Small intestine (tissue), 7 donors: ENCODE measurements at regions not wholly inside any gene's neighbourhood (a gene's known extent, or its start where the extent isn't known, plus 50 kb on each side); places are given as distances from the start of the nearest gene placed in this dataset.
A peak's percentile ranks its signal among the peaks of the same experiment; 100 is the strongest.

ENCODE experiments used
- DNase-seq, 2 donors: peaks; one replicate each; pipeline versions ENCODE4 v3.0.0 to v3.0.0-alpha.2; 2013
- FAIRE-seq: peaks from 2 replicates; lab custom pipeline; 2012; peaks lifted over from hg19 to GRCh38; lab: Jason Lieb, UNC
- H3K27ac ChIP-seq, 3 donors: one replicate each; pipeline ENCODE4 v1.5.1; 2013; ENCODE audit warnings: low read length in 2 of 3, mild to moderate bottlenecking in 2 of 3, control low read depth in 1 of 3, inconsistent platforms in 1 of 3, low read depth in 1 of 3, moderate library complexity in 1 of 3
- H3K27me3 ChIP-seq, 3 donors: one replicate each; pipeline ENCODE4 v1.6.1; 2013; ENCODE audit warnings: low read length in 3 of 3, inconsistent platforms in 1 of 3; ENCODE audit not compliant: control insufficient read depth in 3 of 3, insufficient read depth in 3 of 3
- H3K36me3 ChIP-seq, 3 donors: one replicate each; pipeline ENCODE4 v1.6.1; 2013; ENCODE audit warnings: low read length in 3 of 3, inconsistent platforms in 1 of 3, low read depth in 1 of 3, mild to moderate bottlenecking in 1 of 3, moderate library complexity in 1 of 3; ENCODE audit not compliant: control insufficient read depth in 3 of 3, insufficient read depth in 2 of 3
- H3K4me1 ChIP-seq, 3 donors: one replicate each; pipeline ENCODE4 v1.6.1; 2013; ENCODE audit warnings: low read length in 2 of 3, inconsistent platforms in 1 of 3, low read depth in 1 of 3, mild to moderate bottlenecking in 1 of 3, moderate library complexity in 1 of 3; ENCODE audit not compliant: control insufficient read depth in 3 of 3, insufficient read depth in 2 of 3
- H3K4me3 ChIP-seq, 3 donors: one replicate each; pipeline ENCODE4 v1.5.1; 2013; ENCODE audit warnings: low read length in 3 of 3, control low read depth in 1 of 3, inconsistent platforms in 1 of 3, low read depth in 1 of 3, mild to moderate bottlenecking in 1 of 3, moderate library complexity in 1 of 3
- H3K9me3 ChIP-seq, 2 donors: one replicate each; pipeline ENCODE4 v1.6.1; 2013; ENCODE audit warnings: low read depth in 1 of 2, low read length in 1 of 2; ENCODE audit not compliant: control insufficient read depth in 2 of 2, insufficient read depth in 1 of 2
- WGBS, 3 donors: extraction: QIAGEN DNeasy Blood & Tissue Kit; methylation state at CpG; one replicate each; pipeline ENCODE4 v1.1.7; 2013; 5-methylcytosine and 5-hydroxymethylcytosine counted together
- donor health status: healthy with polysubstance abuse.
- donor health status: control.
- donor health status: control.
- donor health status: Bipolar disorder and iron deficiency.
- donor health status: healthy.

DNA sequence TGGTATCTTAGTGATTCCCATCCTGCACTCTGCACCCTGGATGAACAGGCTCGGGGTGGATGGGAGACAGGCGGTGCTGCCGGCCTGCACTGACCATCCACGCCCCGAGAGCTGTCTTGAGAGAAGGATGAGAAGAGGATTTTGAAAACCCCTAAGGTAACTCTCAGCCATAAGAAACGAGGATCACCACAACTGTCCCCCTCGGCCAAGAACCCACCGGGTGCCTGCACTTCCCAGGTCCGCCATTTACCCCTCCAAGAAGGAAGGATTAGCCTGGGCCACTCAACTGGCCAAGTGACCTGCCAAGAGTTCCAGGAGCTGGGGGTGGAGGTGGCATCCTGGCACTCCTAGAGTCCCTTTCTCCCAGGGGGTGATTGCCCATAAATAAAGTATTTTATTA lies 302.4 kb upstream of the TNRC6C start:
- 65 to 77% (median 77%) methylated on average over 9 of the region's 9 CpGs for WGBS, 3 donors
- H3K4me1 ChIP-seq = no peaks in the 10 kb centered on the region
- DNase-seq = no peak
- peaks cover 0 to 12% (median 9%) of the 10 kb centered on the region in 3 donors for H3K27me3 ChIP-seq
- H3K9me3 ChIP-seq = peaks cover 0 to 9% of the 10 kb centered on the region in 2 donors
- no peak overlapping the region for H3K4me3 ChIP-seq
- no peak for FAIRE-seq
- no peak overlapping the region for H3K27ac ChIP-seq
- no peaks in the 10 kb centered on the region for H3K36me3 ChIP-seq

DNA sequence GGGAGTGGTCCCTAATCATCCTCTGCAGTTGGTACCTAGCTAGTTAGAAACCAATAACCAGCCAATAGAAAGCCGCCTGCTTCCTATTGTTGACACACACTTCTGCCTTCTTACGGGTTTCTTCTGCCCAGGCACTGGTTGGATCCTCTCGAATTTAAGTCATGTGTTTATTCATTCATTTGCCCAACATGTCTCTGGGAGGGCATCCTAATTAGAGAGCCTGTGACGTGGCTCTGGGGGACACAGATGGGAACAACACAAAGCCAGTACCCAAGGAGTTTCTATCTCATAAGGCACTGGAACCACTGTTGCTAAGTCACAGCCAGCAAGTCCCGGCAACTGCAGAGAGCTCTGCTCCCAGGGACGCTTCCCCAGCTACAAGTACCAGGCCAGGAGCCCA lies 300.7 kb upstream of the TNRC6C start:
- H3K36me3 ChIP-seq = no peaks in the 10 kb centered on the region
- no peak for FAIRE-seq
- no peak overlapping the region for H3K4me3 ChIP-seq
- peaks cover 0 to 12% (median 9%) of the 10 kb centered on the region in 3 donors for H3K27me3 ChIP-seq
- H3K9me3 ChIP-seq = peaks cover 0 to 11% of the 10 kb centered on the region in 2 donors
- H3K27ac ChIP-seq = no peak overlapping the region
- no peaks in the 10 kb centered on the region for H3K4me1 ChIP-seq
- 69 to 78% (median 74%) methylated on average over 6 of the region's 6 CpGs for WGBS, 3 donors
- DNase-seq = no peak

DNA sequence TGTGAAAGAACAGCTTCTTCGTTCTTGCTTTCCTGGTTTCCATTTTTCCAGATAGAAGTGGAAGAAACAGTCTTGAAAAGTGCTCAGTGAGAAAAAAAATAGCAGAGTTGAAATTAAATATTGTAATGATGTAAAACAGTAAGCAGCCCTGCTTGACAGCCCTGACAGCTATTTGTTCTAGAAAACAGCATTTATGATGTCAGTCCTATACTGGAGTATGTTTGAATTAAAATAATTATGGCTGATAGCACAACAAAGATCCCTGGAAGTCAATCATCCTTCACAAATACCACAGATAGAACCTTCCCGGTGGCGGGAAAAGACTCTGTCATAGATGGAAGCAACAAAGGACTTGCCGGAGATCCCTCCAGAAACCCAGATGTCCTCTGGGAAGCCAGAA lies 298.0 kb upstream of the TNRC6C start:
- peaks cover 0 to 6% (median 6%) of the 10 kb centered on the region in 3 donors for H3K27me3 ChIP-seq
- no peak overlapping the region for H3K27ac ChIP-seq
- DNase-seq (no peak), FAIRE-seq (no peak)
- H3K4me1 ChIP-seq = no peaks in the 10 kb centered on the region
- peaks cover 0 to 22% of the 10 kb centered on the region in 2 donors for H3K9me3 ChIP-seq
- no peaks in the 10 kb centered on the region for H3K36me3 ChIP-seq
- WGBS, 3 donors = 83 to 86% (median 86%) methylated on average over 4 of the region's 4 CpGs
- no peak overlapping the region for H3K4me3 ChIP-seq

DNA sequence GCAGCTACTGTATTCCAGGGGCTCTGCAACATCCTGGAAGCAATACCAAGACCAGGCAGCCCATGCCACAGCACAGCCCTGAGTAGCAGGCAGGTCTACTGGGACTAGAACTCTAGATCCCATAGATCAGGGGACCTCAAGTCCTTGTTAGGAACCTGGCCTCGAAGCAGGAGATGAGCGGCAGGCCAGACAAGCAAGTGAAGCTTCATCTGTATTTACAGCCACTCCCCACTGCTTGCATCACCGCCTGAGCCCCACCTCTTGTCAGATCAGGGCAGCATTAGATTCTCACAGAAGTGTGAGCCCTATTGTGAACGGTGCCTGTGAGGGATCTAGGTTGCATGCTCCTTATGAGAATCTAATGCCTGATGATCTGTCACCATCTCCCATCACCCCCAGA lies 295.7 kb upstream of the TNRC6C start:
- 79 to 91% (median 81%) methylated on average over 4 of the region's 4 CpGs for WGBS, 3 donors
- H3K4me3 ChIP-seq = no peak overlapping the region
- H3K36me3 ChIP-seq = no peaks in the 10 kb centered on the region
- H3K9me3 ChIP-seq = peaks cover 0 to 22% of the 10 kb centered on the region in 2 donors
- no peaks in the 10 kb centered on the region for H3K4me1 ChIP-seq
- no peak overlapping the region for H3K27ac ChIP-seq
- FAIRE-seq (no peak), DNase-seq (no peak)
- H3K27me3 ChIP-seq = peaks cover 0 to 3% (median 3%) of the 10 kb centered on the region in 3 donors

DNA sequence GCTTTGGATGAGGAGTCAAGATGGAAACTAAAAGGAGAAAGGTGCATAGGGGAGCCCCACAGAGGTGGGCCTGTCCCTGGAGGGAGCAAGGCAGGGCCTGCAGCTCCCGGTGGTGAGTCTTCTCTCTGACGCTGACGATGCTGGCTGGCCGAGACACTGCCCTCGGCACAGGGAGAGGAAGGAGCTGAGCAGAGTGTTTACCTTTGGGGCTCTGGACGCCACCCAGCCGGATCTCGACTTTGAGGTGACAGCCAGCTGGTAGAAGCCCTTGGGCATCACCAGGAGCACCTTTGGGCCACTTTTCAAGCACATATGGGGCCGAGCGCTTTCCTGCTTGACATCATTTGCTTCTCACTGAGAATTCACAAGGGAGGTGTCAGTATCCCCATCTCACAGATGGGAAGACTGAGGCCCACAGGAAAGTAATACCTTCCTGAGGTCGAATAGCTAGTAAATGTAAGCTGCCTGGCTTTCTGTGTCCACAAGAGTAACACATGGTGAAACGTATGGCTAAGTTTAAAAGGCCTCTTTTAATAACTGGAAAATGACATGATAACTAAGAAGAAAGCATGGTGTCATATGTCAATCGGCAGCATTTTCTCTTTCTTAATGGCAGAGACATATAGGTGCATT lies 294.3 kb upstream of the TNRC6C start:
- 81 to 87% (median 84%) methylated on average over 11 to 13 of the region's 13 CpGs for WGBS, 3 donors
- FAIRE-seq (no peak), DNase-seq (no peak)
- no peaks in the 10 kb centered on the region for H3K27me3 ChIP-seq
- H3K27ac ChIP-seq = no peak overlapping the region
- H3K36me3 ChIP-seq = no peaks in the 10 kb centered on the region
- peaks cover 0 to 17% of the 10 kb centered on the region in 2 donors for H3K9me3 ChIP-seq
- H3K4me3 ChIP-seq = no peak overlapping the region
- H3K4me1 ChIP-seq = no peaks in the 10 kb centered on the region

DNA sequence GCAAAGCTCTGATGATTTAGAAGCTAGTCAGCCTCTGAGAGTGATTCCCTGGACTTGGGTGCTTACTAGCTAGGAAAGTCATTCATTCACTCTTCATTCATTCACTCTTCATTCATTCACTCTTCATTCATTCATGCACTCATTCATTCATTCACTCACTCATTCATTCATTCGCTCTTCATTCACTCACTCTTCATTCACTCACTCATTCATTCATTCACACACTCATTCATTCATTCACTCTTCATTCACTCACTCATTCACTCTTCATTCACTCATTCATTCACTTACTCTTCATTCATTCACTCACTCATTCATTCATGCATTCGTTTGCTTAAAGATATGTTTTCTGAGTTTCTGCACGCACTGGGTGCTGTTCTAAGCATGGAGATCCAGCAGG lies 292.7 kb upstream of the TNRC6C start:
- WGBS, 3 donors = 77 to 91% (median 80%) methylated on average over 3 of the region's 3 CpGs
- FAIRE-seq (no peak), DNase-seq (no peak)

DNA sequence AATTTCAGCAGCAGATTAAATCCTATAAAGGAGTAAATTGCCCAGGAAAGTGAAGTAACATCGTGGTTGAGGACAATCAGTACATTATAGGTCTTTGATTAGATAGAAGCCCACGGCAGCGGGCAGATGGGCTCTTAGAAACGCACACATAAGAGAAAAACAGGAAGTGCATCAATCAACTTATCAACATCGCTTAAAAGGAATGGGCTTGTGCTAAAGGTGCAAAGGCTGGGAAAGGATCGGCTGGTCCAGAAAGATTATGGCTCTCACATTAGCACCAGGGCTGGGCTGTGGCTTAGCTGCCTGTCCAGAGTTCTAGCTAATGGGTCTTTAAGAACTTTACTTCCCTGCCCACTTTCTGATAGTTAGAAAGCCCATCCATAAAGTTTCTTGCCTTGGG lies 292.0 kb upstream of the TNRC6C start:
- 14 to 34% (median 25%) methylated on average over 6 of the region's 6 CpGs for WGBS, 3 donors
- Histone ChIP-seq H3K27me3 (no peaks in the 10 kb centered on the region), H3K9me3 (peaks cover 0 to 17% of the 10 kb centered on the region in 2 donors), H3K4me1 (no peaks in the 10 kb centered on the region), H3K4me3 (no peak overlapping the region), H3K27ac (peak overlapping the region in 2 of 3 donors; percentile 28 to 52), H3K36me3 (no peaks in the 10 kb centered on the region)
- no peak for FAIRE-seq
- no peak for DNase-seq

More for the DNA sequence above, 292.7 kb upstream of the TNRC6C start:
- no peaks in the 10 kb centered on the region for H3K36me3 ChIP-seq
- peaks cover 0 to 17% of the 10 kb centered on the region in 2 donors for H3K9me3 ChIP-seq
- peak overlapping the region in 1 of 3 donors; percentile 52 for H3K27ac ChIP-seq
- H3K4me1 ChIP-seq = no peaks in the 10 kb centered on the region
- H3K4me3 ChIP-seq = no peak overlapping the region
- no peaks in the 10 kb centered on the region for H3K27me3 ChIP-seq

DNA sequence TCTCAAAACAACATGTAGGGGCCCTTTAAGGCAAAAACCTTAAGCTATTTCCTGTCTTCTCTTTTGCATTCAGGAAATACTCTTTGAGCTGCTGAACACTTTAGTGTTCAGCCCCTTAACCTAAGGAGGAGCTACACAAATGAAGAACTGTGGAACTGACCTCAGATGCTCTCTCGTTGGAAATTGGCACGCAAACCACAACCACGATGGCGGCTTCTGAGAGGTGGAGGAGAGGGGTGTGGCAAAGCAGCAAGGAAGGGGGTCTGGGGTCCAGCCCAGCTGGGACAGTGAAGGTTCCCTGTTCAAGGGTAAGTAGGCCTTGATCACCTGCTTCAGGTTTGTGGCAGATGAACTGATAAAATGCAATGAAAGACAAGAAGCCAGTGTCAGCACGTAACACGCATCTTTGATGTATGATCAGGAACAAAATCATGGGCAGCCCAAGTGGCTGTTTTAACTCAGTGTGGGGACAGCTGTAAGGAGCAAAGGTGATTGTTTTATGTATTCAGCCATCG lies 291.6 kb upstream of the TNRC6C start:
- peak overlapping the region in 2 of 3 donors; percentile 30 to 52 for H3K27ac ChIP-seq
- 54 to 73% (median 56%) methylated on average over 7 of the region's 7 CpGs for WGBS, 3 donors
- no peaks in the 10 kb centered on the region for H3K27me3 ChIP-seq
- H3K9me3 ChIP-seq = peaks cover 0 to 17% of the 10 kb centered on the region in 2 donors
- no peaks in the 10 kb centered on the region for H3K36me3 ChIP-seq
- peak overlapping the region in 1 of 3 donors; percentile 12 for H3K4me3 ChIP-seq
- H3K4me1 ChIP-seq = no peaks in the 10 kb centered on the region
- DNase-seq (peak in 1 of 2 donors; percentile 28), FAIRE-seq (no peak)
